ENCODE measurements at regions not wholly inside any gene's neighbourhood (a gene's known extent, or its start where the extent isn't known, plus 50 kb on each side); places are given as distances from the start of the nearest gene placed in this dataset.
"Not testable (repeated sequence)": the region's sequence is repeated elsewhere in the genome, so short reads cannot be mapped to it uniquely, and the experiment has no call there.

- not testable (repeated sequence) for DNase-seq
Observed at GRCh38 chr2:181737302-181737701, 57.0 kb upstream of the NEUROD1 start.

GRCh38 chr2:181738074-181738473, 57.8 kb upstream of the NEUROD1 start:
- no peak for DNase-seq

- no peak for DNase-seq
Observed at GRCh38 chr2:181738563-181738962, 58.2 kb upstream of the NEUROD1 start.

GRCh38 chr2:181741756-181742155, 61.4 kb upstream of the NEUROD1 start:
- no peak for DNase-seq

GRCh38 chr2:181742361-181742760, 62.0 kb upstream of the NEUROD1 start:
- no peak for DNase-seq

GRCh38 chr2:181742922-181743722, 62.8 kb upstream of the NEUROD1 start:
- DNase-seq: peak; percentile 71

- DNase-seq: no peak
Observed at GRCh38 chr2:181743723-181744031, 63.4 kb upstream of the NEUROD1 start.

GRCh38 chr2:181745796-181746540, 65.7 kb upstream of the NEUROD1 start:
- DNase-seq: no peak

- DNase-seq: no peak
Observed at GRCh38 chr2:181746844-181747243, 66.5 kb upstream of the NEUROD1 start.

GRCh38 chr2:181750305-181750704, 70.0 kb upstream of the NEUROD1 start:
- no peak for DNase-seq

GRCh38 chr2:181751266-181752030, 71.1 kb upstream of the NEUROD1 start:
- DNase-seq: no peak

- no peak for DNase-seq
Observed at GRCh38 chr2:181752301-181752700, 72.0 kb upstream of the NEUROD1 start.

GRCh38 chr2:181753686-181754085, 73.4 kb upstream of the NEUROD1 start:
- DNase-seq: no peak

GRCh38 chr2:181754105-181754504, 73.8 kb upstream of the NEUROD1 start:
- no peak for DNase-seq

- DNase-seq: no peak
Observed at GRCh38 chr2:181755181-181755580, 74.9 kb upstream of the NEUROD1 start.

GRCh38 chr2:181760521-181760920, 80.2 kb upstream of the NEUROD1 start:
- no peak for DNase-seq

GRCh38 chr2:181761175-181761574, 80.9 kb upstream of the NEUROD1 start:
- no peak for DNase-seq

GRCh38 chr2:181762000-181762399, 81.7 kb upstream of the NEUROD1 start:
- DNase-seq: no peak

GRCh38 chr2:181762848-181763247, 82.5 kb upstream of the NEUROD1 start:
- DNase-seq: no peak

GRCh38 chr2:181763423-181763822, 83.1 kb upstream of the NEUROD1 start:
- no peak for DNase-seq

- no peak for DNase-seq
Observed at GRCh38 chr2:181764095-181764963, 84.0 kb upstream of the NEUROD1 start.

GRCh38 chr2:181766129-181766528, 85.8 kb upstream of the NEUROD1 start:
- DNase-seq: no peak

- no peak for DNase-seq
Observed at GRCh38 chr2:181770150-181770549, 89.8 kb upstream of the NEUROD1 start.
